SK-N-SH treated with all-trans-retinoic acid at 6 μM for 48 hours (cell line): ENCODE measurements at regions not wholly inside any gene's neighbourhood (a gene's known extent, or its start where the extent isn't known, plus 50 kb on each side); places are given as distances from the start of the nearest gene placed in this dataset.
A peak's percentile ranks its signal among the peaks of the same experiment; 100 is the strongest.
"Not testable (repeated sequence)": the region's sequence is repeated elsewhere in the genome, so short reads cannot be mapped to it uniquely, and the experiment has no call there.

ENCODE experiments used
- ATAC-seq: fragments of 200-7000 bp; cut with Tn5 transposase; 3 replicates; pipeline ENCODE4 v1.9.1; 2020; ENCODE audit warnings: mild to moderate bottlenecking, moderate library complexity
- ARNTL ChIP-seq: fragments of 450-650 bp; formaldehyde crosslinking; IDR thresholded peaks from 2 replicates; pipeline ENCODE4 v1.5.0; 2020; ENCODE audit warnings: low read depth, mild to moderate bottlenecking, moderate library complexity, borderline replicate concordance
- BACH2 ChIP-seq: fragments of 250-450 bp; sonication (Bioruptor Pico); IDR thresholded peaks from 2 replicates; pipeline ENCODE4 v1.9.0; 2021; ENCODE audit warnings: mild to moderate bottlenecking, borderline replicate concordance
- CSDC2 ChIP-seq: fragments of 250-450 bp; sonication (Bioruptor Pico); IDR thresholded peaks from 2 replicates; pipeline ENCODE4 v1.5.0; 2020; ENCODE audit warnings: mild to moderate bottlenecking, moderate library complexity
- GLIS3 ChIP-seq: fragments of 250-450 bp; sonication (Bioruptor Pico); IDR thresholded peaks from 2 replicates; pipeline ENCODE4 v1.5.0; 2020; ENCODE audit warnings: mild to moderate bottlenecking, moderate library complexity
- OSR1 ChIP-seq: fragments of 250-450 bp; sonication (Bioruptor Pico); IDR thresholded peaks from 2 replicates; pipeline ENCODE4 v1.8.0; 2022; ENCODE audit warnings: moderate library complexity, mild to moderate bottlenecking, inconsistent platforms
- PPARA ChIP-seq: fragments of 250-450 bp; sonication (Bioruptor Pico); IDR thresholded peaks from 2 replicates; pipeline ENCODE4 v1.5.0; 2020; ENCODE audit warnings: mild to moderate bottlenecking, borderline replicate concordance
- RARB ChIP-seq: fragments of 250-450 bp; sonication (Bioruptor Pico); IDR thresholded peaks from 2 replicates; pipeline ENCODE4 v1.8.0; 2021; ENCODE audit warnings: mild to moderate bottlenecking, moderate library complexity
- TCF4 ChIP-seq: fragments of 250-450 bp; sonication (Bioruptor Pico); IDR thresholded peaks from 2 replicates; pipeline ENCODE4 v1.8.0; 2021; ENCODE audit warnings: mild to moderate bottlenecking, moderate library complexity, borderline replicate concordance
- TOX ChIP-seq: fragments of 250-450 bp; sonication (Bioruptor Pico); IDR thresholded peaks from 2 replicates; pipeline ENCODE4 v1.8.0; 2021; ENCODE audit warnings: mild to moderate bottlenecking, moderate library complexity, borderline replicate concordance
- TSHZ2 ChIP-seq: fragments of 250-450 bp; sonication (Bioruptor Pico); IDR thresholded peaks from 2 replicates; pipeline ENCODE4 v1.5.0; 2020; ENCODE audit warnings: mild to moderate bottlenecking, moderate library complexity
- ZFP3 ChIP-seq: fragments of 250-450 bp; sonication (Bioruptor Pico); IDR thresholded peaks from 2 replicates; pipeline ENCODE4 v1.5.0; 2020; ENCODE audit warnings: mild to moderate bottlenecking, moderate library complexity
- ZFP30 ChIP-seq: fragments of 450-650 bp; formaldehyde crosslinking; IDR thresholded peaks from 2 replicates; pipeline ENCODE4 v1.5.0; 2022; ENCODE audit warnings: mild to moderate bottlenecking, moderate library complexity
- ZNF565 ChIP-seq: fragments of 450-650 bp; formaldehyde crosslinking; conservative IDR thresholded peaks from 2 replicates; pipeline ENCODE4 v1.5.0; 2020; ENCODE audit warnings: low read depth, mild to moderate bottlenecking, moderate library complexity
- ZNF70 ChIP-seq: fragments of 450-650 bp; formaldehyde crosslinking; IDR thresholded peaks from 2 replicates; pipeline ENCODE4 v1.5.0; 2020; ENCODE audit warnings: mild to moderate bottlenecking, moderate library complexity
- ZNF8 ChIP-seq: fragments of 450-650 bp; formaldehyde crosslinking; IDR thresholded peaks from 2 replicates; pipeline ENCODE4 v1.5.0; 2020; ENCODE audit warnings: mild to moderate bottlenecking, moderate library complexity
- TF ChIP-seq, protein P1 (sequence below): fragments of 250-450 bp; sonication (Bioruptor Pico); IDR thresholded peaks from 2 replicates; pipeline ENCODE4 v1.8.0; 2020; ENCODE audit warnings: mild to moderate bottlenecking, moderate library complexity, borderline replicate concordance

- ATAC-seq: not testable (repeated sequence)
These were observed 357.3 kb upstream of the WSB1 start for GRCh38 chr17:26936645-26937044.

DNA sequence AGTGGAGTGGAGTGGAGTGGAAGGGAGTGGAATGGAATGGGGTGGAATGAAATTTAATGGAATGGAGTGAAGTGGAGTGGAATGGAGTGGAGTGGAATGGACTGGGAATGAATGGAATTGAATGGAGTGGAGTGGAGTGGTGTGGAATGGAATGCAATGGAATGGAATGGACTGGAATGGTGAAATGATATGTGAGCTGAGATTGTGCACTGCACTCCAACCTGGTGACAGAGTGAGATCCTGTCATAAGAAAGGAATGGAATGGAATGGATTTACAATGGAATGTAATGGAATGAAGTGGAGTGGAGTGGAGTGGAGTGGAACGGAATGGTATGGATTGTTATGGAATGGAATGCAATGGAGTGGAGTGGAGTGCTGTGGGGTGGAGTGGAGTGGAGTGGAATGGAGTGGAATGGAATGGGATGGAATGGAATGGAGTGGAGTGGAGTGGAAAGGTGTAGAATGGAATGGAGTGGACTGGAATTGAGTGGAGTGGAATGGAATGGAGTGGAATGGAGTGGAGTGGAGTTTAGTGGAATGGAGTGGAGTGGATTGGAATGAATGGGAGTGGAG is 356.1 kb upstream of the WSB1 start:
- peak; percentile 56; the same call in 2 of the 3 replicates for ATAC-seq

GRCh38 chr17:26939755-26940154 is 354.2 kb upstream of the WSB1 start:
- ATAC-seq: not testable (repeated sequence)

DNA sequence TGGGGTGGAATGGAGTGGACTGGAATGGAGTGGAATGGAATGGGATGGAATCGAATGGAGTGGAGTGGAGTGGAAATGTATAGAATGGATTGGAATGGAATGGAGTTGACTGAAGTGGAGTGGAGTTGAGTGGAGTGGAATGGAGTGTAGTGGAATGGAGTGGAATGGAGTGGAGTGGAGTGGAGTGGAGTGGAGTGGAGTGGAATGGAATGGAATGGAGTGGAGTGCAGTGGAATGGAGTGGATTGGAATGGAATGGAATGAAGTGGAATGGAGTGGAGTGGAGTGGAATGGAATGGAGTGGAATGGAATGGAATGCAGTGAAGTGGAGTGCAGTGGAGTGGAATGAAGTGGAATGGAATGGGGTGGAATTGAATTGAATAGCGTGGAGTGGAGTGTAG is 353.3 kb upstream of the WSB1 start:
- ATAC-seq: not testable (repeated sequence)

GRCh38 chr17:26962255-26963162 is 331.4 kb upstream of the WSB1 start:
- TF ChIP-seq ZNF70 (CRISPR knock-in tag) (no peak), ZNF565 (CRISPR knock-in tag) (no peak), PPARA (CRISPR knock-in tag) (no peak), ZFP3 (CRISPR knock-in tag) (no peak), TCF4 (CRISPR knock-in tag) (no peak), TOX (CRISPR knock-in tag) (no peak), BACH2 (no peak), ARNTL (CRISPR knock-in tag) (no peak), RARB (CRISPR knock-in tag) (no peak), ZFP30 (CRISPR knock-in tag) (no peak), CSDC2 (CRISPR knock-in tag) (no peak)

GRCh38 chr17:26963163-26963503 is 330.8 kb upstream of the WSB1 start:
- no peak for TF ChIP-seq ZNF565 (CRISPR knock-in tag)
- TF ChIP-seq TOX (CRISPR knock-in tag): no peak
- no peak for TF ChIP-seq TSHZ2 (CRISPR knock-in tag)
- no peak for TF ChIP-seq ZFP30 (CRISPR knock-in tag)
- TF ChIP-seq TCF4 (CRISPR knock-in tag): no peak
- TF ChIP-seq PPARA (CRISPR knock-in tag): no peak
- TF ChIP-seq OSR1 (CRISPR knock-in tag): no peak
- TF ChIP-seq ZNF8: no peak
- no peak for TF ChIP-seq ZFP3 (CRISPR knock-in tag)
- no peak for TF ChIP-seq ZNF70 (CRISPR knock-in tag)
- TF ChIP-seq, protein P1, sequence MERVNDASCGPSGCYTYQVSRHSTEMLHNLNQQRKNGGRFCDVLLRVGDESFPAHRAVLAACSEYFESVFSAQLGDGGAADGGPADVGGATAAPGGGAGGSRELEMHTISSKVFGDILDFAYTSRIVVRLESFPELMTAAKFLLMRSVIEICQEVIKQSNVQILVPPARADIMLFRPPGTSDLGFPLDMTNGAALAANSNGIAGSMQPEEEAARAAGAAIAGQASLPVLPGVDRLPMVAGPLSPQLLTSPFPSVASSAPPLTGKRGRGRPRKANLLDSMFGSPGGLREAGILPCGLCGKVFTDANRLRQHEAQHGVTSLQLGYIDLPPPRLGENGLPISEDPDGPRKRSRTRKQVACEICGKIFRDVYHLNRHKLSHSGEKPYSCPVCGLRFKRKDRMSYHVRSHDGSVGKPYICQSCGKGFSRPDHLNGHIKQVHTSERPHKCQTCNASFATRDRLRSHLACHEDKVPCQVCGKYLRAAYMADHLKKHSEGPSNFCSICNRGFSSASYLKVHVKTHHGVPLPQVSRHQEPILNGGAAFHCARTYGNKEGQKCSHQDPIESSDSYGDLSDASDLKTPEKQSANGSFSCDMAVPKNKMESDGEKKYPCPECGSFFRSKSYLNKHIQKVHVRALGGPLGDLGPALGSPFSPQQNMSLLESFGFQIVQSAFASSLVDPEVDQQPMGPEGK: no peak
- no peak for TF ChIP-seq CSDC2 (CRISPR knock-in tag)
- no peak for TF ChIP-seq GLIS3 (CRISPR knock-in tag)
- no peak for ATAC-seq

More at GRCh38 chr17:26962255-26963162, 331.4 kb upstream of the WSB1 start:
- ATAC-seq: no peak

DNA sequence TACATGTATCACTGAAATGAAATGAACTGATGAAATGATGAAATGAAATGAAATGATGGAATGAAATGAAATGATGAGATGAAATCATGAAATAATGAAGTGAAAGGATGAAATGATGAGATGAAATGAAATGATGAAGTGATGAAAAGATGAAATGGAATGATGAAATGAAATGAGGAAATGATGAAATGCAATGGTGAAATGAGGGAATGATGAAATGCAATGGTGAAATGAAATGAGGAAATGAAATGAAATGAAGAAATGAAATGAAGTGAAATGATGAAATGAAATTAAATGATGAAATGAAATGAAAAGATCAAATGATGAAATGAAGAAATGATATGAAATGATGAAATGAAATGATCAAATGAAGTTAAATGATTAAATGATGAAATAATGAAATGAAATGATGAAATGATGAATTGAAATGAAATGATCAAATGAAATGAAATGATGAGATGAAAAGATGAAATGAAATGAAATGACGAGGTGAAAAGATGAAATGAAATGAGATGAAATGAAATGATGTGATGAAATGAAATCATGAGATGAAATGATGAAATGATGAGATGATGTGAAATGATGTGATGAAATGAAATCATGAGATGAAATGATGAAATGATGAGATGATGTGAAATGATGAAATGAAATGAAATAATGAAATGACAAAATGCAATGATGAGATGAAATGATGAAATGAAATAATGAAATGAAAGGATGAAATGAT is 327.9 kb upstream of the WSB1 start:
- not testable (repeated sequence) for ATAC-seq

- ATAC-seq: not testable (repeated sequence)
These were observed 327.2 kb upstream of the WSB1 start for GRCh38 chr17:26966625-26967179.

DNA sequence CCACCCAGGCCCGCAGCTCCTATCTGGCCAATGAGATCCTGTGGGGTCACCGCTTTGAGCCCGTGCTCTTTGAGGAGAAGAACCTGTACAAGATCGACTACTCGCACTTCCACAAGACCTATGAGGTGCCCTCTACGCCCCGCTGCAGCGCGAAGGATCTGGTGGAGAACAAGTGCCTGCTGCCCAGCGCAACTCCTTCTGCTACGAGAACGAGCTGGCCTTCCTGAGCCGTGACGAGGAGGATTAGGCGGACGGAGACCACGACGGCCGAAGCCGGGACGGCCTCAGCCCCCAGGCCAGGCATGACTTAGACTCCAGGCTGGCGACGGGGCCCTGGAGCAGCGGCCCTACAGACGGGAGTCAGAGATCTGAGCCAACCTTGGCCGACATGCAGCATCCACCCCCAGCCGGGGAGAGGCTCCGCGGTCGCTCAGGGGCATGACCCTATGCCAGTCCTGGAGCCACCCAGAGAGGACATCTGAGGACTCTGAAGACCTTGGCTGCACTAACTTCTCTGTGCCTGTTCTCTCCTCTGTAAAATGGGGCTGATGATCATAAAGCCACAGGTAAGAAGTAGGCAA is 312.0 kb upstream of the WSB1 start:
- ATAC-seq: not testable (repeated sequence)

GRCh38 chr17:26982563-26982962 is 311.4 kb upstream of the WSB1 start:
- not testable (repeated sequence) for ATAC-seq

GRCh38 chr17:26987851-26988250 is 306.1 kb upstream of the WSB1 start:
- ATAC-seq: peak; percentile 66

GRCh38 chr17:26994648-26995047 is 299.3 kb upstream of the WSB1 start:
- not testable (repeated sequence) for ATAC-seq
